ENCODE measurements at regions not wholly inside any gene's neighbourhood (a gene's known extent, or its start where the extent isn't known, plus 50 kb on each side); places are given as distances from the start of the nearest gene placed in this dataset.

- no peak for TF ChIP-seq ZFX (IDR thresholded peaks at IDR 0.05; ENCODE audit: borderline replicate concordance)
- no peak for TF ChIP-seq CTCF (IDR thresholded peaks at IDR 0.05)
- no peak overlapping the region for H3K27ac ChIP-seq
Measured at GRCh38 chr4:12973522-12973921, 510.6 kb downstream of the RAB28 start.

GRCh38 chr4:12968345-12968744 is 515.8 kb downstream of the RAB28 start:
- TF ChIP-seq ZFX (IDR thresholded peaks at IDR 0.05; ENCODE audit: borderline replicate concordance) (no peak), CTCF (IDR thresholded peaks at IDR 0.05) (no peak)

GRCh38 chr4:12966726-12967125 is 517.4 kb downstream of the RAB28 start:
- no peak overlapping the region for H3K27ac ChIP-seq
- TF ChIP-seq ZFX (IDR thresholded peaks at IDR 0.05; ENCODE audit: borderline replicate concordance) (no peak), CTCF (IDR thresholded peaks at IDR 0.05) (no peak)

More at GRCh38 chr4:12968345-12968744, 515.8 kb downstream of the RAB28 start:
- no peak overlapping the region for H3K27ac ChIP-seq

- TF ChIP-seq CTCF (IDR thresholded peaks at IDR 0.05) (no peak), ZFX (IDR thresholded peaks at IDR 0.05; ENCODE audit: borderline replicate concordance) (no peak)
- no peak overlapping the region for H3K27ac ChIP-seq
Measured at GRCh38 chr4:12965334-12965733, 518.8 kb downstream of the RAB28 start.

- TF ChIP-seq ZFX (IDR thresholded peaks at IDR 0.05; ENCODE audit: borderline replicate concordance) = no peak
- no peak for TF ChIP-seq CTCF (IDR thresholded peaks at IDR 0.05)
- no peak overlapping the region for H3K27ac ChIP-seq
Measured at GRCh38 chr4:12963912-12964311, 520.2 kb downstream of the RAB28 start.

GRCh38 chr4:12963291-12963690 is 520.8 kb downstream of the RAB28 start:
- H3K27ac ChIP-seq = no peak overlapping the region
- TF ChIP-seq ZFX (IDR thresholded peaks at IDR 0.05; ENCODE audit: borderline replicate concordance) (no peak), CTCF (IDR thresholded peaks at IDR 0.05) (no peak)

- no peak overlapping the region for H3K27ac ChIP-seq
- no peak for TF ChIP-seq ZFX (IDR thresholded peaks at IDR 0.05; ENCODE audit: borderline replicate concordance)
- TF ChIP-seq CTCF (IDR thresholded peaks at IDR 0.05) = no peak
Measured at GRCh38 chr4:12961713-12962112, 522.4 kb downstream of the RAB28 start.
